ENCODE measurements at regions not wholly inside any gene's neighbourhood (a gene's known extent, or its start where the extent isn't known, plus 50 kb on each side); places are given as distances from the start of the nearest gene placed in this dataset.

DNA sequence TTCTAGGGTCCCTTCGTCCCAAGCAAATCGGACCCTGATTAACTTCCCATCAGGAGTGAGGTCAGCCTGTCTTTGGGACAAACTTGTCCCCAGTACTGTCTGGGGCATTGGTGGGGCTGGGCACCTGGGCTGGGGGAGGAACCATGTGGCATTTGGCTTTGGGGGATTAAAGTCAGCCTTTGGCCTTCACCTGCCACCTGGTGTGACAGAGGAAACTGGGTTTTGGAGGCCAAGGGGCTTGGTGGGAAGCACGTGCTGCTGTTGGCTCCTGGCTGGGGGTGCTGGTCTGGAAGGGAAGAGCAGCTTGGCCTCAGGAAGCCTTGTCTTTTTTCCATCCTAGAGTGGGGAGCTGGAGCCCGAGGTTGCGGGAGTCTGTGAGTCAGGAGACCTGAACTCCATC, 78.4 kb upstream of the NECTIN1 start:
- H3K36me3 ChIP-seq (ENCODE audit: control insufficient read depth in 2 of 2, extremely low read depth in 1 of 2, insufficient read depth in 2 of 2, low read length in 2 of 2), result no peaks in the 10 kb centered on the region
- H3K4me1 ChIP-seq (ENCODE audit: control insufficient read depth, extremely low read depth, insufficient read depth, low read length), result no peaks in the 10 kb centered on the region
- H3K9me3 ChIP-seq (replicated peaks; ENCODE audit: control insufficient read depth, insufficient read depth, low read length), result no peaks in the 10 kb centered on the region
- TF ChIP-seq FOS (IDR thresholded peaks at IDR 0.05; ENCODE audit: borderline replicate concordance, insufficient read depth, low read length) (no peak), JUN (IDR thresholded peaks at IDR 0.05; ENCODE audit: borderline replicate concordance, insufficient read depth, insufficient read length, low read depth) (no peak), POLR2A (IDR thresholded peaks at IDR 0.05; ENCODE audit: low read depth, low read length) (no peak), GATA2 (IDR thresholded peaks at IDR 0.05; ENCODE audit: insufficient read depth, insufficient read length, low read depth, low read length) (no peak), EZH2 (IDR thresholded peaks at IDR 0.05; ENCODE audit: borderline replicate concordance, low read depth, low read length, severe bottlenecking) (no peak), POLR2AphosphoS5 (IDR thresholded peaks at IDR 0.05; ENCODE audit: insufficient read depth, low read depth, low read length) (no peak), MYC (IDR thresholded peaks at IDR 0.05; ENCODE audit: low read depth, low read length) (no peak)
- TF ChIP-seq, protein P1, sequence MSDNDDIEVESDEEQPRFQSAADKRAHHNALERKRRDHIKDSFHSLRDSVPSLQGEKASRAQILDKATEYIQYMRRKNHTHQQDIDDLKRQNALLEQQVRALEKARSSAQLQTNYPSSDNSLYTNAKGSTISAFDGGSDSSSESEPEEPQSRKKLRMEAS (IDR thresholded peaks at IDR 0.05; ENCODE audit: insufficient read depth, insufficient read length), result no peak
- TF ChIP-seq, protein P2, sequence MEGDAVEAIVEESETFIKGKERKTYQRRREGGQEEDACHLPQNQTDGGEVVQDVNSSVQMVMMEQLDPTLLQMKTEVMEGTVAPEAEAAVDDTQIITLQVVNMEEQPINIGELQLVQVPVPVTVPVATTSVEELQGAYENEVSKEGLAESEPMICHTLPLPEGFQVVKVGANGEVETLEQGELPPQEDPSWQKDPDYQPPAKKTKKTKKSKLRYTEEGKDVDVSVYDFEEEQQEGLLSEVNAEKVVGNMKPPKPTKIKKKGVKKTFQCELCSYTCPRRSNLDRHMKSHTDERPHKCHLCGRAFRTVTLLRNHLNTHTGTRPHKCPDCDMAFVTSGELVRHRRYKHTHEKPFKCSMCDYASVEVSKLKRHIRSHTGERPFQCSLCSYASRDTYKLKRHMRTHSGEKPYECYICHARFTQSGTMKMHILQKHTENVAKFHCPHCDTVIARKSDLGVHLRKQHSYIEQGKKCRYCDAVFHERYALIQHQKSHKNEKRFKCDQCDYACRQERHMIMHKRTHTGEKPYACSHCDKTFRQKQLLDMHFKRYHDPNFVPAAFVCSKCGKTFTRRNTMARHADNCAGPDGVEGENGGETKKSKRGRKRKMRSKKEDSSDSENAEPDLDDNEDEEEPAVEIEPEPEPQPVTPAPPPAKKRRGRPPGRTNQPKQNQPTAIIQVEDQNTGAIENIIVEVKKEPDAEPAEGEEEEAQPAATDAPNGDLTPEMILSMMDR (IDR thresholded peaks at IDR 0.05; ENCODE audit: extremely low read depth in 1 of 2, insufficient read depth in 1 of 2, low read depth in 1 of 2, low read length in 2 of 2), result no peak
- POLR2A ChIA-PET, result no interaction called here
- intact Hi-C loops (cut with micrococcal nuclease), result no loop called here
- DNase-seq (ENCODE audit: low read depth, low spot score) (no peak), FAIRE-seq (no peak)
- H2AFZ ChIP-seq (ENCODE audit: low read depth, low read length), result no peak overlapping the region
- CTCF ChIA-PET, result no interaction called here
- dilution Hi-C loops (cut with MboI; ENCODE audit: extremely low pct_ligation_motif_present, low sequenced_read_pairs), result no loop called here
- no peak overlapping the region for H3K4me2 ChIP-seq (ENCODE audit: insufficient read depth, low read length)
- no peak overlapping the region for H3K27ac ChIP-seq (ENCODE audit: insufficient read depth, low read depth, low read length)
- no peaks in the 10 kb centered on the region for H3K9me1 ChIP-seq (replicated peaks; ENCODE audit: control insufficient read depth, extremely low read depth, insufficient read depth, low read length)
- no peaks in the 10 kb centered on the region for H4K20me1 ChIP-seq (replicated peaks; ENCODE audit: control insufficient read depth, extremely low read depth, insufficient read depth, low read length)
- H3K9ac ChIP-seq (replicated peaks; ENCODE audit: extremely low read depth, insufficient read depth, low read length), result no peak overlapping the region
- no peak overlapping the region for H3K4me3 ChIP-seq (replicated peaks in 1 of 3; ENCODE audit: insufficient read depth in 1 of 3, low read depth in 1 of 3, low read length in 3 of 3)
- no peaks in the 10 kb centered on the region for H3K79me2 ChIP-seq (ENCODE audit: control insufficient read depth, insufficient read depth, low read length)
- H3K27me3 ChIP-seq (ENCODE audit: control insufficient read depth in 2 of 2, insufficient read depth in 2 of 2, low read length in 2 of 2), result no peaks in the 10 kb centered on the region
- BruUV-seq (replicated peaks), result no TSS peak

Measured in endothelial cell of umbilical vein (primary cell).